ENCODE measurements at regions not wholly inside any gene's neighbourhood (a gene's known extent, or its start where the extent isn't known, plus 50 kb on each side); places are given as distances from the start of the nearest gene placed in this dataset.

- Mint-ChIP-seq H3K9me3 (ENCODE audit: insufficient read depth) (peaks cover 2% of the 10 kb centered on the region), H3K4me1 (no peaks in the 10 kb centered on the region), H3K4me3 (no peak overlapping the region), H3K27ac (no peak overlapping the region), H3K27me3 (no peaks in the 10 kb centered on the region)
- ChIA-PET POLR2A (no interaction called here), CTCF (no interaction called here)
- intact Hi-C loops (cut with micrococcal nuclease): no loop called here
- Histone ChIP-seq H3K27me3 (replicated peaks in 1 of 4; ENCODE audit: control extremely low read depth in 1 of 4, control insufficient read depth in 3 of 4, insufficient read depth in 4 of 4, low read length in 3 of 4) (no peaks in the 10 kb centered on the region), H3K79me2 (ENCODE audit: control insufficient read depth, insufficient read depth, low read length) (no peaks in the 10 kb centered on the region), H3K9ac (ENCODE audit: low read length) (no peak overlapping the region), H3K4me2 (replicated peaks; ENCODE audit: low read depth, low read length, poor library complexity, severe bottlenecking) (no peak overlapping the region), H3K9me3 (ENCODE audit: control extremely low read depth in 1 of 3, control insufficient read depth in 2 of 3, insufficient read depth in 1 of 3, low read length in 2 of 3) (no peaks in the 10 kb centered on the region), H3K4me3 (ENCODE audit: control extremely low read depth in 1 of 5, extremely low read depth in 1 of 5, insufficient read depth in 1 of 5, low read depth in 2 of 5, low read length in 4 of 5) (no peak overlapping the region), H4K20me1 (ENCODE audit: control insufficient read depth, insufficient read depth, low read length, poor library complexity, severe bottlenecking) (no peaks in the 10 kb centered on the region), H2AFZ (ENCODE audit: insufficient read depth, low read depth, low read length, poor library complexity, severe bottlenecking) (no peak overlapping the region), H3K4me1 (ENCODE audit: control insufficient read depth in 2 of 2, insufficient read depth in 2 of 2, low read length in 2 of 2) (no peaks in the 10 kb centered on the region), H3K27ac (ENCODE audit: low read length in 2 of 2) (no peak overlapping the region), H3K36me3 (replicated peaks in 1 of 2; ENCODE audit: control extremely low read depth in 1 of 2, control insufficient read depth in 1 of 2, extremely low read depth in 1 of 2, insufficient read depth in 2 of 2, low read length in 1 of 2) (no peaks in the 10 kb centered on the region)
- 78% methylated on average over 3 of the region's 4 CpGs for WGBS (ENCODE audit: insufficient coverage)
- DNase-seq: no peak
- no peak for TF ChIP-seq EZH2 (IDR thresholded peaks at IDR 0.05; ENCODE audit: borderline replicate concordance, insufficient read depth, low read depth, low read length, poor library complexity, severe bottlenecking)
- TF ChIP-seq, protein P1, sequence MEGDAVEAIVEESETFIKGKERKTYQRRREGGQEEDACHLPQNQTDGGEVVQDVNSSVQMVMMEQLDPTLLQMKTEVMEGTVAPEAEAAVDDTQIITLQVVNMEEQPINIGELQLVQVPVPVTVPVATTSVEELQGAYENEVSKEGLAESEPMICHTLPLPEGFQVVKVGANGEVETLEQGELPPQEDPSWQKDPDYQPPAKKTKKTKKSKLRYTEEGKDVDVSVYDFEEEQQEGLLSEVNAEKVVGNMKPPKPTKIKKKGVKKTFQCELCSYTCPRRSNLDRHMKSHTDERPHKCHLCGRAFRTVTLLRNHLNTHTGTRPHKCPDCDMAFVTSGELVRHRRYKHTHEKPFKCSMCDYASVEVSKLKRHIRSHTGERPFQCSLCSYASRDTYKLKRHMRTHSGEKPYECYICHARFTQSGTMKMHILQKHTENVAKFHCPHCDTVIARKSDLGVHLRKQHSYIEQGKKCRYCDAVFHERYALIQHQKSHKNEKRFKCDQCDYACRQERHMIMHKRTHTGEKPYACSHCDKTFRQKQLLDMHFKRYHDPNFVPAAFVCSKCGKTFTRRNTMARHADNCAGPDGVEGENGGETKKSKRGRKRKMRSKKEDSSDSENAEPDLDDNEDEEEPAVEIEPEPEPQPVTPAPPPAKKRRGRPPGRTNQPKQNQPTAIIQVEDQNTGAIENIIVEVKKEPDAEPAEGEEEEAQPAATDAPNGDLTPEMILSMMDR (IDR thresholded peaks at IDR 0.05): no peak
- no peak for ATAC-seq (ENCODE audit: low read depth)
Measured at GRCh38 chr13:56558698-56559320, 581.9 kb upstream of the PRR20A start.

- H3K27ac Mint-ChIP-seq: no peak overlapping the region
- ChIA-PET CTCF (no interaction called here), POLR2A (no interaction called here)
- no peaks in the 10 kb centered on the region for H3K27me3 ChIP-seq (replicated peaks in 1 of 4; ENCODE audit: control extremely low read depth in 1 of 4, control insufficient read depth in 3 of 4, insufficient read depth in 4 of 4, low read length in 3 of 4)
- no peaks in the 10 kb centered on the region for H3K27me3 Mint-ChIP-seq
- no CpG with 5 or more reads among the region's 2 CpGs for WGBS (ENCODE audit: insufficient coverage)
- H3K9me3 ChIP-seq (ENCODE audit: control extremely low read depth in 1 of 3, control insufficient read depth in 2 of 3, insufficient read depth in 1 of 3, low read length in 2 of 3): no peaks in the 10 kb centered on the region
- DNase-seq (no peak), ATAC-seq (ENCODE audit: low read depth) (no peak)
- no peaks in the 10 kb centered on the region for H3K4me1 Mint-ChIP-seq
- no peaks in the 10 kb centered on the region for H3K79me2 ChIP-seq (ENCODE audit: control insufficient read depth, insufficient read depth, low read length)
- no peaks in the 10 kb centered on the region for H3K4me1 ChIP-seq (ENCODE audit: control insufficient read depth in 2 of 2, insufficient read depth in 2 of 2, low read length in 2 of 2)
- H3K27ac ChIP-seq (ENCODE audit: low read length in 2 of 2): no peak overlapping the region
- TF ChIP-seq EZH2 (IDR thresholded peaks at IDR 0.05; ENCODE audit: borderline replicate concordance, insufficient read depth, low read depth, low read length, poor library complexity, severe bottlenecking): no peak
- TF ChIP-seq, protein P1 (IDR thresholded peaks at IDR 0.05): no peak
- H3K9me3 Mint-ChIP-seq (ENCODE audit: insufficient read depth): peaks cover 2% of the 10 kb centered on the region
- H3K4me2 ChIP-seq (replicated peaks; ENCODE audit: low read depth, low read length, poor library complexity, severe bottlenecking): no peak overlapping the region
- H3K4me3 Mint-ChIP-seq: no peak overlapping the region
- intact Hi-C loops (cut with micrococcal nuclease): no loop called here
- no peak overlapping the region for H3K9ac ChIP-seq (ENCODE audit: low read length)
- H4K20me1 ChIP-seq (ENCODE audit: control insufficient read depth, insufficient read depth, low read length, poor library complexity, severe bottlenecking): no peaks in the 10 kb centered on the region
- no peaks in the 10 kb centered on the region for H3K36me3 ChIP-seq (replicated peaks in 1 of 2; ENCODE audit: control extremely low read depth in 1 of 2, control insufficient read depth in 1 of 2, extremely low read depth in 1 of 2, insufficient read depth in 2 of 2, low read length in 1 of 2)
- no peak overlapping the region for H3K4me3 ChIP-seq (ENCODE audit: control extremely low read depth in 1 of 5, extremely low read depth in 1 of 5, insufficient read depth in 1 of 5, low read depth in 2 of 5, low read length in 4 of 5)
- H2AFZ ChIP-seq (ENCODE audit: insufficient read depth, low read depth, low read length, poor library complexity, severe bottlenecking): no peak overlapping the region
Measured at GRCh38 chr13:56561327-56561726, 579.4 kb upstream of the PRR20A start.

Data from B cell (primary cell).